Mesothelial cell of epicardium (in vitro differentiated cells): ENCODE measurements at regions not wholly inside any gene's neighbourhood (a gene's known extent, or its start where the extent isn't known, plus 50 kb on each side); places are given as distances from the start of the nearest gene placed in this dataset.

Experiments used
- DNase-seq, 2 experiments: peaks; one replicate each; pipeline ENCODE4 v3.0.0; 2021; ENCODE audit warnings: low spot score in 2 of 2; ENCODE audit not compliant: unreplicated experiment in 2 of 2
- H3K27ac Mint-ChIP-seq: 2 replicates; pipeline ENCODE4 v1.8.0; 2021; ENCODE audit warnings: mixed read lengths
- H3K27me3 Mint-ChIP-seq: 2 replicates; pipeline ENCODE4 v1.8.0; 2021; ENCODE audit warnings: low read depth, mixed read lengths
- H3K36me3 Mint-ChIP-seq: 2 replicates; pipeline ENCODE4 v1.8.0; 2021; ENCODE audit warnings: mixed read lengths
- H3K4me1 Mint-ChIP-seq: 2 replicates; pipeline ENCODE4 v1.8.0; 2021; ENCODE audit warnings: mixed read lengths
- H3K4me3 Mint-ChIP-seq: 2 replicates; pipeline ENCODE4 v1.8.0; 2021; ENCODE audit warnings: mild to moderate bottlenecking, moderate library complexity, mixed read lengths
- H3K9me3 Mint-ChIP-seq: 2 replicates; pipeline ENCODE4 v1.8.0; 2021; ENCODE audit warnings: mixed read lengths
- CTCF ChIP-seq: fragments of 200-600 bp; sonication (generic); IDR thresholded peaks from one replicate; pipeline ENCODE4 v1.5.0; 2021; ENCODE audit warnings: antibody characterized with exemption; ENCODE audit not compliant: unreplicated experiment

- no peak for TF ChIP-seq CTCF
Observed at GRCh38 chr5:52392321-52392720, 395.4 kb upstream of the ITGA1 start.

GRCh38 chr5:52409835-52410234 is 377.9 kb upstream of the ITGA1 start:
- no peaks in the 10 kb centered on the region for H3K36me3 Mint-ChIP-seq
- DNase-seq, result no peak
- H3K27me3 Mint-ChIP-seq, result no peaks in the 10 kb centered on the region
- H3K4me1 Mint-ChIP-seq, result no peaks in the 10 kb centered on the region
- H3K4me3 Mint-ChIP-seq, result no peak overlapping the region
- TF ChIP-seq CTCF, result no peak
- no peak overlapping the region for H3K27ac Mint-ChIP-seq
- peaks cover 4% of the 10 kb centered on the region for H3K9me3 Mint-ChIP-seq

More at GRCh38 chr5:52392321-52392720, 395.4 kb upstream of the ITGA1 start:
- peaks cover 3% of the 10 kb centered on the region for H3K9me3 Mint-ChIP-seq
- no peak overlapping the region for H3K27ac Mint-ChIP-seq
- no peak for DNase-seq
- no peaks in the 10 kb centered on the region for H3K36me3 Mint-ChIP-seq
- H3K27me3 Mint-ChIP-seq, result no peaks in the 10 kb centered on the region
- no peaks in the 10 kb centered on the region for H3K4me1 Mint-ChIP-seq
- H3K4me3 Mint-ChIP-seq, result no peak overlapping the region

- Mint-ChIP-seq H3K4me1 (peaks cover 16% of the 10 kb centered on the region), H3K36me3 (no peaks in the 10 kb centered on the region), H3K9me3 (no peaks in the 10 kb centered on the region), H3K4me3 (no peak overlapping the region), H3K27ac (no peak overlapping the region), H3K27me3 (no peaks in the 10 kb centered on the region)
- no peak for TF ChIP-seq CTCF
- no peak for DNase-seq
Observed at GRCh38 chr5:52419357-52419756, 368.4 kb upstream of the ITGA1 start.

GRCh38 chr5:52427615-52428014 is 360.1 kb upstream of the ITGA1 start:
- Mint-ChIP-seq H3K4me3 (no peak overlapping the region), H3K4me1 (no peaks in the 10 kb centered on the region), H3K27me3 (no peaks in the 10 kb centered on the region), H3K27ac (no peak overlapping the region), H3K9me3 (peaks cover 12% of the 10 kb centered on the region), H3K36me3 (no peaks in the 10 kb centered on the region)
- no peak for DNase-seq
- TF ChIP-seq CTCF, result no peak

- Mint-ChIP-seq H3K36me3 (no peaks in the 10 kb centered on the region), H3K27ac (no peak overlapping the region), H3K4me1 (no peaks in the 10 kb centered on the region), H3K27me3 (no peaks in the 10 kb centered on the region), H3K4me3 (no peak overlapping the region), H3K9me3 (peaks cover 12% of the 10 kb centered on the region)
- DNase-seq, result no peak
- no peak for TF ChIP-seq CTCF
Observed at GRCh38 chr5:52428977-52429489, 358.7 kb upstream of the ITGA1 start.

- Mint-ChIP-seq H3K27me3 (no peaks in the 10 kb centered on the region), H3K36me3 (no peaks in the 10 kb centered on the region)
Observed at GRCh38 chr5:52441768-52442167, 345.9 kb upstream of the ITGA1 start.

More at GRCh38 chr5:52441768-52442167, 345.9 kb upstream of the ITGA1 start:
- Mint-ChIP-seq H3K9me3 (peaks cover 15% of the 10 kb centered on the region), H3K4me1 (no peaks in the 10 kb centered on the region), H3K4me3 (no peak overlapping the region), H3K27ac (no peak overlapping the region)
- DNase-seq, result no peak
- TF ChIP-seq CTCF, result no peak
